GM18502 (cell line): ENCODE measurements at regions not wholly inside any gene's neighbourhood (a gene's known extent, or its start where the extent isn't known, plus 50 kb on each side); places are given as distances from the start of the nearest gene placed in this dataset.
"Not testable (repeated sequence)": the region's sequence is repeated elsewhere in the genome, so short reads cannot be mapped to it uniquely, and the experiment has no call there.

Experiments
- ATAC-seq: cut with Tn5 transposase; IDR thresholded peaks from one replicate; pipeline ENCODE4 v1.9.1; 2021; ENCODE audit warnings: mild to moderate bottlenecking; ENCODE audit not compliant: unreplicated experiment, poor library complexity

DNA sequence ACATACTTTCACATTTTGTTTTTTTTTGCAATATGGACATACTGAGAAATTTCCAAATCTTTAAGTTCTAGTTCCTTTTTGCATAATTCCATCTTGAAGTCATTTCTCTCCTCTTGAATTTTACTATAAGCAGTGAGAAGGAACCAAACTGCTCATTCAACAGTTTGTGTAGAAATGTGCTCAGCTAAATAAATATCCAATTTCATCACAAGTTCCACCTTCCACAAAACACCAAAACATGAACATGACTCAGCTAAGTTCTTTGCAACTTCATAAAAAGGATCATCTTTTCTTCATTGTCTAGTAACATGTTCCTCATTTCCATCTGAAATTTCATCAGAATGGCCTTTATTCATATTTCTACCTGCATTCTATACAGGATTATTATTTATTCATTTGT, 77.3 kb upstream of the FGF13 start:
- ATAC-seq, result no peak

DNA sequence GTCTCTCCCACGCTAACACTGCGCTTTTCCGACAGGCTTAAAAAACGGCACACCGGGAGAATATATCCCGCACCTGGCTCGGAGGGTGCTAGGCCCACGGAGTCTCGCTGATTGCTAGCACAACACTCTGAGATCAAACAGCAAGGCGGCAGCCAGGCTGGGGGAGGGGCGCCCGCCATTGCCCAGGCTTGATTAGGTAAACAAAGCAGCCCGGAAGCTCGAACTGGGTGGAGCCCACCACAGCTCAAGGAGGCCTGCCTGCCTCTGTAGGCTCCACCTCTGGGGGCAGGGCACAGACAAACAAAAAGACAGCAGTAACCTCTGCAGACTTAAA, 67.0 kb upstream of the FGF13 start:
- not testable (repeated sequence) for ATAC-seq

DNA sequence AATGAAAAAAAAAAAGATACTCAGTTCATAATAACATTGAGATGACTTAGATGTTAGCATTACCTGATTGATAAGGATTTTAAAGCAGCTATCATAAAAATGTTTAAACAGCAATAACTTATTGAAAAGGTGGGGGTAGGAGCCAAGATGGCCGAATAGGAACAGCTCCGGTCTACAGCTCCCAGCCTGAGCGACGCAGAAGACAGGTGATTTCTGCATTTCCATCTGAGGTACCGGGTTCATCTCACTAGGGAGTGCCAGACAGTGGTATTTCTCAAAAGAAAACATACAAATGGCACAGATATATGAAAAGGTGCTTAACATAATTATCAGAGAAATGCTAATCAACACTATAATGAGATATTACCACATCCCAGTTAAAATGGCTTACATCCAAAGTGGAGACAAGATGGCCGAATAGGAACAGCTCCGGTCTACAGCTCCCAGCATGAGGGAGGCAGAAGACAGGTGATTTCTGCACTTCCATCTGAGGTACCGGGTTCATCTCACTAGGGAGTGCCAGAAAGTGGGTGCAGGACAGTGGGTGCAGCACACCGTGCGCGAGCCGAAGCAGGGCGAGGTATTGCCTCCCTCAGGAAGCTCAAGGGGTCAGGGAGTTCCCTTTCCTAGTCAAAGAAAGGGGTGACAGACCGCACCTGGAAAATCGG, 66.5 kb upstream of the FGF13 start:
- not testable (repeated sequence) for ATAC-seq

DNA sequence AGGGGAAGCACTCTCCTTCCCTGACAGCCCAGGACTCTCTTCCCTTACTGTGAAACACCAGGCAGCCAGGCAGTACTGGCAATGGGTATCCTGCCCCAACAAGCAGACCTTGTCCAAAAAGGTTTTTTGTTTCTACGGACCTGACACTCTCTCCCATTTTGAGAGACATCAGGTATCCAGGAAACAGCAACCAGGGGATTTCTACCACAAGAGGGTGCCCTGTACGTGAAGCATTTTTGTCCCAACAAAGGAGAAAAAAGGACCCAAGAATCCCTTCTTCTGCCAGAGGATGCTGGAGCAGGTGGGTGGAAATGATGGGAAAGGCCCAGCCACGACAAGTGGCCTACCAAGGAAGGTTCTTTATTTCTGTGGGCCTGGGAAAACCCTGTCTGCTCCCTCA, 65.7 kb upstream of the FGF13 start:
- ATAC-seq, result no peak

DNA sequence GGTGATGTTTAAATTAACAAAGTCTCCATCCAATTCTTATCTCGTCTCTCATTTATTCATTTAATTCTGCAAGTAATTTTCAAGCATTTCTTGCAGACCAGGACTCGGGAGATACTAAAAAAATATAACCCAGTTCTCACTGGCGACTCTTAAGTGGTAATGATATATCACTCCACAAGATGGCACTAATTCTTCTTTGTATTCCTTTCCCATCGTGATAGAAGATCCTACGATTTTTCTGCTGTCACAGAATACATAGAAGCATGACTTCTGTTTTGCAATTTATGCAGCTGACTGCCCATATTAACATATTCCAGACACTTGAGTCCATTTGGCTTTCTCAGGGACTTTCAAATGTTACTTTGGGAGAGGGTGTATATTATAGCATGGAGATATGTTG, 64.0 kb upstream of the FGF13 start:
- ATAC-seq, result peak; percentile 61

- no peak for ATAC-seq
Measured at GRCh38 chrX:138771047-138771446, 59.5 kb upstream of the FGF13 start.

DNA sequence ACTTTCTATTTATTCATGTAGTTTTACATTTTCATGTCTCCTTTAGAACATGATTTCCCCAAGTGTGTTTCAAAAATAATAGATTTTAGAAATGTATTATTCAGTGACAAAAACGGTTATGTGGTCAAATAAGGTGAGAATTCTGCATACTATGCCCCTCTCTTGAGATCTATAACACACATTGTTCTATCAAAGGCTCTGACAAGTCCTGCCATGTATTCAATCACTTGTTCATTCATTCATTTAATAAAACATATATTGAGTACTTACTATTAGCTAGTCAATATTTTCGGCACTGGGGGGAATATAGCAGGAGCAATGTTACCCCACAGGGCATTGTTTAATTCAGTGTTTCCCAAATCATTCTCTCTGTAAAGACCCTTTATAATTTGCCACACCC, 58.4 kb upstream of the FGF13 start:
- ATAC-seq, result no peak

GRCh38 chrX:138765051-138765450, 53.5 kb upstream of the FGF13 start:
- ATAC-seq, result no peak

DNA sequence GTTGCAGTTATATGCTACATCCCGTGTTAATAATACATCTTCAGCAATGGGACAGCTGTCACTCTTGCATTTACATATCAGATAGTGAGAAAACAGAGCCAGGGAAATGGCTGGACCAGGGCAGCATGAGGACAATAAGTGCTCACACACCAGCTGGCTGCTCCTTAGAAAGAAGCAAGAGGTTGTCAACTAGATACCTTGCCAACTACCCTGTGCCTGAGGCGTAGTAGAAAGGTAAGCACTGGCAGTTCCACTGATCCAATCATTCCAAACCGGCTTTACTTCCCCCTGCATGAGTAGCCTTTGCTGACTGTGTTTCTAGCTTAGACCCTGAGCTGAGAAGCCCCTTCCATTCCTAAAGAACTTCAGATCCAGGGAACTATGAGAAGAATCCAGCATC, 52.2 kb upstream of the FGF13 start:
- no peak for ATAC-seq

- ATAC-seq, result no peak
Measured at GRCh38 chrX:138761380-138761779, 49.9 kb upstream of the FGF13 start.
